OCI-LY7 (cell line): ENCODE measurements at regions not wholly inside any gene's neighbourhood (a gene's known extent, or its start where the extent isn't known, plus 50 kb on each side); places are given as distances from the start of the nearest gene placed in this dataset.

Experiments
- CTCF ChIP-seq: fragments of 200-600 bp; sonication (generic); conservative IDR thresholded peaks from 2 replicates; pipeline ENCODE4 v1.5.1; 2014; ENCODE audit warnings: mild to moderate bottlenecking, antibody characterized with exemption, low read length, moderate library complexity, mixed read lengths
- EZH2phosphoT487 ChIP-seq: fragments of 200-600 bp; sonication (generic); IDR thresholded peaks from 2 replicates; pipeline ENCODE4 v1.6.1; 2018; ENCODE audit warnings: low read depth, borderline replicate concordance, mild to moderate bottlenecking, mixed run types, antibody characterized with exemption, low read length, moderate library complexity, mixed read lengths

- TF ChIP-seq CTCF (no peak), EZH2phosphoT487 (no peak)
Observed at GRCh38 chr5:2879701-2880100, 128.2 kb upstream of the IRX2 start.
